Left hindlimb (tissue), 1 donor: ENCODE measurements at regions not wholly inside any gene's neighbourhood (a gene's known extent, or its start where the extent isn't known, plus 50 kb on each side); places are given as distances from the start of the nearest gene placed in this dataset.
"Not testable (repeated sequence)": the region's sequence is repeated elsewhere in the genome, so short reads cannot be mapped to it uniquely, and the experiment has no call there.

ENCODE experiments used
- DNase-seq: peaks from one replicate; pipeline ENCODE4 v3.0.0-alpha.2; 2018

- not testable (repeated sequence) for DNase-seq
These were observed 960.0 kb downstream of the LTN1 start for GRCh38 chr21:28032652-28033051.

GRCh38 chr21:28031066-28031465, 961.6 kb downstream of the LTN1 start:
- not testable (repeated sequence) for DNase-seq

GRCh38 chr21:28025111-28025510, 967.6 kb downstream of the LTN1 start:
- DNase-seq = no peak

GRCh38 chr21:28018741-28019669, 973.7 kb downstream of the LTN1 start:
- no peak for DNase-seq

- DNase-seq = no peak
These were observed 974.5 kb downstream of the LTN1 start for GRCh38 chr21:28018213-28018612.

GRCh38 chr21:28016571-28016970, 976.1 kb downstream of the LTN1 start:
- DNase-seq = no peak

- not testable (repeated sequence) for DNase-seq
These were observed 979.6 kb downstream of the LTN1 start for GRCh38 chr21:28013123-28013522.

GRCh38 chr21:28011970-28012369, 980.7 kb downstream of the LTN1 start:
- DNase-seq = not testable (repeated sequence)

GRCh38 chr21:28008245-28008644, 984.4 kb downstream of the LTN1 start:
- DNase-seq = not testable (repeated sequence)

- DNase-seq = not testable (repeated sequence)
These were observed 989.0 kb downstream of the LTN1 start for GRCh38 chr21:28003627-28004026.

GRCh38 chr21:27996906-27997305, 995.8 kb downstream of the LTN1 start:
- DNase-seq = not testable (repeated sequence)

- DNase-seq = not testable (repeated sequence)
These were observed 1007.9 kb downstream of the LTN1 start for GRCh38 chr21:27984663-27985325.

- not testable (repeated sequence) for DNase-seq
These were observed 1012.6 kb upstream of the ADAMTS5 start for GRCh38 chr21:27979446-27979845.

- no peak for DNase-seq
These were observed 1008.6 kb upstream of the ADAMTS5 start for GRCh38 chr21:27975514-27975913.

GRCh38 chr21:27974152-27974551, 1007.3 kb upstream of the ADAMTS5 start:
- DNase-seq = not testable (repeated sequence)

- DNase-seq = not testable (repeated sequence)
These were observed 1001.4 kb upstream of the ADAMTS5 start for GRCh38 chr21:27968240-27968639.

- no peak for DNase-seq
These were observed 987.8 kb upstream of the ADAMTS5 start for GRCh38 chr21:27954543-27955165.

- DNase-seq = no peak
These were observed 986.6 kb upstream of the ADAMTS5 start for GRCh38 chr21:27953340-27954045.

GRCh38 chr21:27949093-27949492, 982.2 kb upstream of the ADAMTS5 start:
- not testable (repeated sequence) for DNase-seq

GRCh38 chr21:27930108-27930767, 963.4 kb upstream of the ADAMTS5 start:
- DNase-seq = not testable (repeated sequence)

GRCh38 chr21:27929179-27929578, 962.3 kb upstream of the ADAMTS5 start:
- peak; percentile 52 for DNase-seq

- not testable (repeated sequence) for DNase-seq
These were observed 961.7 kb upstream of the ADAMTS5 start for GRCh38 chr21:27928534-27929115.
